Calu3 (cell line): ENCODE measurements at regions not wholly inside any gene's neighbourhood (a gene's known extent, or its start where the extent isn't known, plus 50 kb on each side); places are given as distances from the start of the nearest gene placed in this dataset.

Source experiments
- BruUV-seq: library from RNA; stranded (reverse); fragments of 400-500 nt; replicated peaks from 2 replicates; lab custom pipeline; 2021; lab: Mats Ljungman, UMichigan
- CTCF ChIA-PET: fragments of 300-600 bp; sonication (Branson Sonifier 250); formaldehyde crosslinking; loops from one replicate; lab custom pipeline; 2022; ENCODE audit warnings: antibody characterized with exemption; lab: Charles Lee
- DNase-seq: peaks from one replicate; pipeline ENCODE4 v3.0.0; 2022
- H3K27ac Mint-ChIP-seq: one replicate; pipeline ENCODE4 v1.8.0; 2022; ENCODE audit warnings: mixed read lengths; ENCODE audit not compliant: unreplicated experiment
- H3K27me3 Mint-ChIP-seq: one replicate; pipeline ENCODE4 v1.8.0; 2022; ENCODE audit warnings: mixed read lengths; ENCODE audit not compliant: unreplicated experiment
- H3K36me3 Mint-ChIP-seq: one replicate; pipeline ENCODE4 v1.8.0; 2022; ENCODE audit warnings: mild to moderate bottlenecking, moderate library complexity, mixed read lengths; ENCODE audit not compliant: insufficient read depth, unreplicated experiment
- H3K4me1 Mint-ChIP-seq: one replicate; pipeline ENCODE4 v1.8.0; 2022; ENCODE audit warnings: mild to moderate bottlenecking, low read depth, mixed read lengths; ENCODE audit not compliant: unreplicated experiment
- H3K4me3 Mint-ChIP-seq: one replicate; pipeline ENCODE4 v1.8.0; 2022; ENCODE audit warnings: mild to moderate bottlenecking, low read depth, moderate library complexity, mixed read lengths; ENCODE audit not compliant: unreplicated experiment
- H3K9me3 Mint-ChIP-seq: one replicate; pipeline ENCODE4 v1.8.0; 2022; ENCODE audit warnings: low read depth, mixed read lengths; ENCODE audit not compliant: unreplicated experiment
- CTCF ChIP-seq: fragments of 200-600 bp; IDR thresholded peaks from one replicate; pipeline ENCODE4 v1.8.0; 2022; ENCODE audit warnings: antibody characterized with exemption; ENCODE audit not compliant: unreplicated experiment
- intact Hi-C: fragments of 100-400 bp; cut with micrococcal nuclease; formaldehyde crosslinking; loops from one replicate; pipeline ENCODE4 v1.10.0; 2022; ENCODE audit not compliant: unreplicated experiment

GRCh38 chr2:45193581-45193980, 184.3 kb upstream of the SIX2 start:
- intact Hi-C loops, result no loop called here
- Mint-ChIP-seq H3K36me3 (no peaks in the 10 kb centered on the region), H3K27me3 (peaks cover 24% of the 10 kb centered on the region), H3K4me1 (no peaks in the 10 kb centered on the region), H3K4me3 (no peak overlapping the region), H3K27ac (no peak overlapping the region), H3K9me3 (no peaks in the 10 kb centered on the region)
- no TSS peak for BruUV-seq
- DNase-seq, result no peak
- CTCF ChIA-PET, result interaction anchor here (0.9 kb wide), 1 partner anchor 27 kb away, joined by 3 read pairs; no protein-coding TSS in a partner anchor
- no peak for TF ChIP-seq CTCF

GRCh38 chr2:45192991-45193390, 183.7 kb upstream of the SIX2 start:
- CTCF ChIA-PET, result no interaction called here
- DNase-seq, result no peak
- H3K9me3 Mint-ChIP-seq, result no peaks in the 10 kb centered on the region
- intact Hi-C loops, result no loop called here
- TF ChIP-seq CTCF, result no peak
- no peak overlapping the region for H3K4me3 Mint-ChIP-seq
- peaks cover 30% of the 10 kb centered on the region for H3K27me3 Mint-ChIP-seq
- H3K36me3 Mint-ChIP-seq, result no peaks in the 10 kb centered on the region
- no peaks in the 10 kb centered on the region for H3K4me1 Mint-ChIP-seq
- no peak overlapping the region for H3K27ac Mint-ChIP-seq
- BruUV-seq, result no TSS peak

GRCh38 chr2:45192481-45192880, 183.2 kb upstream of the SIX2 start:
- Mint-ChIP-seq H3K36me3 (no peaks in the 10 kb centered on the region), H3K4me1 (no peaks in the 10 kb centered on the region), H3K9me3 (no peaks in the 10 kb centered on the region), H3K27ac (no peak overlapping the region), H3K4me3 (no peak overlapping the region), H3K27me3 (peaks cover 35% of the 10 kb centered on the region)
- no TSS peak for BruUV-seq
- intact Hi-C loops, result no loop called here
- TF ChIP-seq CTCF, result no peak
- no peak for DNase-seq
- CTCF ChIA-PET, result no interaction called here

DNA sequence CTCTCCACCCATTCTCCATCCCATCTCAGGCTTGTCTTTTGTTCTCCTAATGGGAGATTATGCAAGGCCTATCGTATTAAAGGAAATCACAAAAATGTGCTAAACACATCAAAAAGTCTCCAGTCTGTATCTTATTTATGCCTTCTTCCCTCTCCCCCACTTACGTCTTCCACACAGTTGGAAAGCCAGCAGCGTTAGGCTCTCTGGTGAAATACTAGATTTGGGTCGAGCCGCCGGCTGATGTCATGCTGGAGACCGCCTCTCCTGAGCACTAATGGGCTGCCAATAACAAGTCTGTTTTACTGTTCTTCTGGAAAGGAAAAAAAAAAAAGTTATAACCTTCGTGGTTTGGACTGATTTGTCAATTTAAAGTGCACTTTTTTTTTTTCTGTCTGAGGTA, 182.7 kb upstream of the SIX2 start:
- BruUV-seq, result no TSS peak

More for the DNA sequence above, 182.7 kb upstream of the SIX2 start:
- intact Hi-C loops, result no loop called here
- Mint-ChIP-seq H3K27me3 (peaks cover 39% of the 10 kb centered on the region), H3K4me1 (no peaks in the 10 kb centered on the region), H3K36me3 (no peaks in the 10 kb centered on the region), H3K27ac (no peak overlapping the region), H3K9me3 (no peaks in the 10 kb centered on the region), H3K4me3 (no peak overlapping the region)
- TF ChIP-seq CTCF, result no peak
- DNase-seq, result no peak
- CTCF ChIA-PET, result no interaction called here
